Chondrocyte (in vitro differentiated cells): ENCODE measurements at regions not wholly inside any gene's neighbourhood (a gene's known extent, or its start where the extent isn't known, plus 50 kb on each side); places are given as distances from the start of the nearest gene placed in this dataset.

Experiments used
- DNase-seq: peaks from one replicate; pipeline ENCODE4 v3.0.0; 2021; ENCODE audit warnings: mixed read lengths, low spot score
- H3K27ac Mint-ChIP-seq: one replicate; pipeline ENCODE4 v1.8.0; 2021; ENCODE audit warnings: mild to moderate bottlenecking, moderate library complexity, mixed read lengths; ENCODE audit not compliant: unreplicated experiment
- H3K27me3 Mint-ChIP-seq: 2 replicates; pipeline ENCODE4 v1.8.0; 2021; ENCODE audit warnings: low read depth, mixed read lengths
- H3K36me3 Mint-ChIP-seq: 2 replicates; pipeline ENCODE4 v1.8.0; 2021; ENCODE audit warnings: low read depth, mixed read lengths
- H3K4me1 Mint-ChIP-seq: 2 replicates; pipeline ENCODE4 v1.8.0; 2021; ENCODE audit warnings: low read depth, mild to moderate bottlenecking, mixed read lengths
- H3K4me3 Mint-ChIP-seq: one replicate; pipeline ENCODE4 v1.8.0; 2021; ENCODE audit warnings: mild to moderate bottlenecking, moderate library complexity, mixed read lengths; ENCODE audit not compliant: unreplicated experiment
- H3K9me3 Mint-ChIP-seq: 2 replicates; pipeline ENCODE4 v1.8.0; 2021; ENCODE audit warnings: low read depth, mixed read lengths
- TF ChIP-seq, protein P1 (sequence below): fragments of 200-600 bp; sonication (generic); IDR thresholded peaks from 2 replicates; pipeline ENCODE4 v1.5.0; 2021; ENCODE audit warnings: antibody characterized with exemption, mild to moderate bottlenecking, moderate library complexity

DNA sequence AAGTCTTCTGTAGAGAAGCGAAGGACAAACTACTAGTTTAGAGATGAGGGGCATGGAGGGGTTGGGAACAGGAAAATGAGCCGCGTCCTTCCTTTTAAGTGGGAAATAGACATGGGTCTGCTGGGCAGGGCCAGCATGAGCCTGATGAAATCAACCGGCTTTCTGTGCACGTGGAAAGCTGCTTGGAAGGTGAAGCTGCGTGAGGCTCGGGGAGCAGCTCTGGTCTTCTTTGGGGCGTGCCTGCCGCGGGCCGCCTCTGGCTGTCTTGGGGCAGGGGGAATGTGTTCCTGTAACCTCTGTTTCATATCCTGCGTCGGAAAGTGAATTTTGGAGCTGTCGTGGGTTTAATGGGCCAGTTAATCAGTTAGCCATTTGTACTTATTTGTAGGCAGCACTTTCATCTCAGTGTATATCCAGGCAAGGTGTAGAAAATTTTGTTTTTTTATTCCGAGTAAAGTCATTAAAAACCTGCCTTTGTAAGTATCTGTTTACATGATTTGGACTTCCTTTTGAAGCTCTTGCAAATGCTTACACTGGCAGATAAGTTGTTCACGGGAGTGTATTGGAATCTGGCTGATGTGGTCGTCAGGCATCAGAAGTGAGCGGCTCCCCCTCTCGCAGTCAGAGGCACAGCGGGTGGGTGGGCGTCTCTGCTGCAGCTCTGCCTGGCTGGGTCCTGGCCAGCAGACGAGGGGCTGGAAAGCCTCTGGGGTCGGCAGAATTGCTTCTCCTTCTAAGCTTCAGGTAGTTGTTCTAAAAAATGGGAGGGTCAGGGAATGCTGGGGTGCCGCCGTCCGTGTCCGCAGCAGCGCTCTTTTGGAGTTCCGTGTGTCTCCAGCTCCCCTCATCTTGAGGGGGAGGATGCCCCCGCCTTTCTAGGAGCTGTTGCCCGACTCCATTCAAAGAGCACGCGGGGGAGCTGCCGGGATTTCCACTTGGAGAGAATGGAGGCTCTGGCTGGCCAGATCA, 70.5 kb upstream of the HGFAC start:
- no peak for DNase-seq
- Mint-ChIP-seq H3K4me1 (peaks cover 47% of the 10 kb centered on the region), H3K4me3 (peak overlapping the region; percentile 56)

DNA sequence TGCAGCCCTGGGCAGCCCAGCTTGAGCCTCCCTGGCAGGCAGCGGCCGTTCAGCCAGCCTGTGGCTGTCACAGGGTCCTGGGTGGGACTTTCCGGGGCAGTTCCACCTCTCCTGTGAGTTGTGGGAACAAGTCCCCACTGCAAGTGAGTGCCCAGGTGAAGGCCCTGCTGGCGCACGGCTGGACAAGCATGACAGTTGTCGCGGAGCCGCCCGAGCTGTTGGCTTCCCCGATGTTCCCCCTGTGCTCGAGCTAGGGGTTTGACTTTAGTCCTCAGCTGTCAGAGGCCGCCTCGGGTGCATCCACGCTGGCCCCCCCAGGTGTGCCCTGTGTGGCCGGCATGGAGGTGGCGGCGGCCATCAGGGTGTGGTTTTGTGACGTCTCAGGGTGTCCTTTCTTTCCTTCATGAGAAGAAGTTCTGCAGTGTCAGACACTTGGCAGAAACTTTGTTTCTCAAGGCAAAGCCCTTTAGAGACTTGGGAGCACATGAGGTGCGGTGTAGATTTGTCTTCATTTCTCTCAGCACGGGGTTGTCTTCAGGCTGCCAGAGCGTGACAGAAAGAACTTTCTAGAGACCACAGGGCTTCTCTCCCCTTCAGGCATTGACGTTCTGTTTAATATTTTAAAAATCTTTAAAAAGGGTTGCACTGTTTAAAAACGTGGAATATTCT, 69.4 kb upstream of the HGFAC start:
- Mint-ChIP-seq H3K27ac (no peak overlapping the region), H3K27me3 (no peaks in the 10 kb centered on the region), H3K36me3 (no peaks in the 10 kb centered on the region), H3K4me3 (no peak overlapping the region), H3K9me3 (no peaks in the 10 kb centered on the region), H3K4me1 (peaks cover 48% of the 10 kb centered on the region)
- TF ChIP-seq, protein P1, sequence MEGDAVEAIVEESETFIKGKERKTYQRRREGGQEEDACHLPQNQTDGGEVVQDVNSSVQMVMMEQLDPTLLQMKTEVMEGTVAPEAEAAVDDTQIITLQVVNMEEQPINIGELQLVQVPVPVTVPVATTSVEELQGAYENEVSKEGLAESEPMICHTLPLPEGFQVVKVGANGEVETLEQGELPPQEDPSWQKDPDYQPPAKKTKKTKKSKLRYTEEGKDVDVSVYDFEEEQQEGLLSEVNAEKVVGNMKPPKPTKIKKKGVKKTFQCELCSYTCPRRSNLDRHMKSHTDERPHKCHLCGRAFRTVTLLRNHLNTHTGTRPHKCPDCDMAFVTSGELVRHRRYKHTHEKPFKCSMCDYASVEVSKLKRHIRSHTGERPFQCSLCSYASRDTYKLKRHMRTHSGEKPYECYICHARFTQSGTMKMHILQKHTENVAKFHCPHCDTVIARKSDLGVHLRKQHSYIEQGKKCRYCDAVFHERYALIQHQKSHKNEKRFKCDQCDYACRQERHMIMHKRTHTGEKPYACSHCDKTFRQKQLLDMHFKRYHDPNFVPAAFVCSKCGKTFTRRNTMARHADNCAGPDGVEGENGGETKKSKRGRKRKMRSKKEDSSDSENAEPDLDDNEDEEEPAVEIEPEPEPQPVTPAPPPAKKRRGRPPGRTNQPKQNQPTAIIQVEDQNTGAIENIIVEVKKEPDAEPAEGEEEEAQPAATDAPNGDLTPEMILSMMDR = no peak
- peak; percentile 89 for DNase-seq

More for the DNA sequence above, 70.5 kb upstream of the HGFAC start:
- TF ChIP-seq, protein P1 = no peak
- Mint-ChIP-seq H3K27me3 (no peaks in the 10 kb centered on the region), H3K36me3 (no peaks in the 10 kb centered on the region), H3K9me3 (no peaks in the 10 kb centered on the region), H3K27ac (peak overlapping the region; percentile 90)

DNA sequence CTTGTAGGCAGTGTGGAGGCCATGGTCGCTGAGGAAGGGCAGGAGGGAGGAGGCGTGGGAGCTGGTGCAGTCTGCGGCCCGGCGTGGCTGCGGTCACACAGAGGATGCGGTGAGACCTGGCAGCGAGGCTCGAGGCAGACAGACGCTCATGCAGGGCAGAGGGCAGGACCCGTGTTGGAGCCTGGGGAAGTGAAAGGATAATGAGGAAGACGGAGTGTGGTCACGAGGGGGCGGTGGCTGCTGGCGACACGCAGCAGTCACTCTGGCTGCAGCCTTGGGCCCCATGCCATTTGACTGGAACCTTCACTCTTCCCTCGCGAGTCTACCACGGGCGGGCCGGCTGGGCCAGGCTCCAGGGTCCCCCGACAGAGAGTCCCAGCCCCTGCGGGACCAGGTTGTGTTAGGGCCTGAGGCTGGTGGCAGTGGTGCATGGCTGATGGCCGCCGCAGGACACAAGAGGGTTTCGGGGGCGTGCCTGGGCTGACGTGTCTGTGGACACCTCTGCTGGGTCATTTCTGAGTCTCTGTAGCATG, 68.8 kb upstream of the HGFAC start:
- TF ChIP-seq, protein P1 = no peak
- DNase-seq = no peak
- no peak overlapping the region for H3K4me3 Mint-ChIP-seq
- peaks cover 54% of the 10 kb centered on the region for H3K4me1 Mint-ChIP-seq
- no peak overlapping the region for H3K27ac Mint-ChIP-seq
- no peaks in the 10 kb centered on the region for H3K27me3 Mint-ChIP-seq
- H3K9me3 Mint-ChIP-seq = no peaks in the 10 kb centered on the region
- peaks cover under 1% of the 10 kb centered on the region for H3K36me3 Mint-ChIP-seq

DNA sequence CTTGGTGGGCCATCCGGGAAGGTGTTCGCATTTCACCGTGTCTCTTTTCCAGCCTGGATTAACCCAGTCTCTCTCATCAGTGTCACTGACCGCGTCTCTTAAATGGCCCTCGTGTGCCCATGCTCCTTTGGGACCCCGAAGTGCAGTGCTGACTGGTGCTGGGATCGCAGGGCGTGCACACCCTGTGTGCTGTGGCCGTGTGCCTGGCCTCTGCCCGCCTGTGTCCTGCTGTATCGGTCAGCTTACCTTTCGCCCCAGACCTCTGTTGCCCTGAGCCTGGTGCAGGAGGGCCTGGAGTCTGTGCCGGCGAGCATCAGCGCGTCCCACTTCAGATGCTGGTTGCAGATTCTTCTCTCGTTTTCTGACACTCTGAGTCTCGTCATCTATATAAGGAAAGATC, 68.3 kb upstream of the HGFAC start:
- H3K4me1 Mint-ChIP-seq = peaks cover 57% of the 10 kb centered on the region
- no peak overlapping the region for H3K4me3 Mint-ChIP-seq
- no peaks in the 10 kb centered on the region for H3K27me3 Mint-ChIP-seq
- TF ChIP-seq, protein P1 = no peak
- peaks cover 2% of the 10 kb centered on the region for H3K36me3 Mint-ChIP-seq
- no peak overlapping the region for H3K27ac Mint-ChIP-seq
- DNase-seq = no peak
- no peaks in the 10 kb centered on the region for H3K9me3 Mint-ChIP-seq

DNA sequence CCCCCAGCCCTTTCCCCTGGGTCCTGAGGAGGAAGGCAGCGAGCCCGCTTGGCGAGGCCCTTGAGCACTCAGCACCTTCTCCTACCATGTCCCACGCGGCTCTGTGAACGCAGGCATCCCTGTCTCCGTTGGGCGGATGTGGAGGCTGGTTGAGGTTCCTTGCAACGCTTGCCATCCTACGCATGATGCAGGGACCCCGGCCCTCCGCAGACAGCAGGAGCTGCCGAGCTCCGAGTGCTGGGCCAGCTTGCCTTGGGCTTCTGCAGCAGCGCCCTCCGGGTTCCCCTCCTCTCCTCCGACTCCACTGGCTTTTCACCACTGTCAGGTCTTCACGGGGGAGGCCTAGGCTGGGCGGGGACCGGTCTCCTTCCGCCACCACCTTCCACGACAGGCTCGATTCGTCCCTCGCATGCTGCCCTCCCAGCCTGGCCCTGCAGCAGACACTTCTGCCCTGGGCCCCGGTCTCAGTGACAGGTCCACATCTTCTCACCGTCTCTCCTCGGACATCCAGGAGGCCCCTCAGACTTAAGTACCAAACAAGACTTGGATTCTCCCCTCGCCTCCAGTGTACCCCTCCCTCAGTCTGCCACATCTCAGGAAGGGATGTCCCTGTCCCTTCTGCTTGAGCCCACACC, 67.6 kb upstream of the HGFAC start:
- DNase-seq = no peak
- H3K4me3 Mint-ChIP-seq = no peak overlapping the region
- H3K4me1 Mint-ChIP-seq = peaks cover 53% of the 10 kb centered on the region
- TF ChIP-seq, protein P1 = no peak
- no peaks in the 10 kb centered on the region for H3K27me3 Mint-ChIP-seq
- peaks cover 2% of the 10 kb centered on the region for H3K36me3 Mint-ChIP-seq
- no peak overlapping the region for H3K27ac Mint-ChIP-seq
- no peaks in the 10 kb centered on the region for H3K9me3 Mint-ChIP-seq
